Activated CD4-positive, alpha-beta memory T cell treated with anti-CD3 and anti-CD28 coated beads, Interleukin-2, amount 10 ng/mL, durations not matched to agents 7 days and 5 days (primary cell): ENCODE measurements at regions not wholly inside any gene's neighbourhood (a gene's known extent, or its start where the extent isn't known, plus 50 kb on each side); places are given as distances from the start of the nearest gene placed in this dataset.

Experiments used
- CTCF ChIA-PET: fragments of 350-600 bp; sonication (Branson Sonifier 250); formaldehyde crosslinking; loops from one replicate; lab custom pipeline; 2021; ENCODE audit warnings: antibody characterized with exemption, inconsistent platforms; lab: Charles Lee
- POLR2A ChIA-PET: fragments of 350-600 bp; sonication (Branson Sonifier 250); formaldehyde crosslinking; loops from one replicate; lab custom pipeline; 2021; ENCODE audit warnings: antibody characterized with exemption; lab: Charles Lee
- DNase-seq: peaks from one replicate; pipeline ENCODE4 v3.0.0-alpha.2; 2020
- H3K27ac Mint-ChIP-seq: one replicate; pipeline ENCODE4 v1.8.0; 2021; ENCODE audit warnings: mild to moderate bottlenecking, mixed read lengths
- H3K27me3 Mint-ChIP-seq: one replicate; pipeline ENCODE4 v1.8.0; 2021; ENCODE audit warnings: mixed read lengths
- H3K36me3 Mint-ChIP-seq: one replicate; pipeline ENCODE4 v1.8.0; 2021; ENCODE audit warnings: low read depth, mixed read lengths
- H3K4me1 Mint-ChIP-seq: one replicate; pipeline ENCODE4 v1.8.0; 2021; ENCODE audit warnings: mixed read lengths
- H3K4me3 Mint-ChIP-seq: one replicate; pipeline ENCODE4 v1.8.0; 2021; ENCODE audit warnings: mild to moderate bottlenecking, mixed read lengths
- H3K9me3 Mint-ChIP-seq: one replicate; pipeline ENCODE4 v1.8.0; 2021; ENCODE audit warnings: mixed read lengths

GRCh38 chr7:157061979-157062378 is 51.5 kb upstream of the MNX1 start:
- CTCF ChIA-PET = no interaction called here
- no peaks in the 10 kb centered on the region for H3K36me3 Mint-ChIP-seq

GRCh38 chr7:157065046-157065445 is 54.6 kb upstream of the MNX1 start:
- CTCF ChIA-PET = no interaction called here
- peaks cover 18% of the 10 kb centered on the region for H3K9me3 Mint-ChIP-seq
- H3K36me3 Mint-ChIP-seq = no peaks in the 10 kb centered on the region
- H3K4me3 Mint-ChIP-seq = no peak overlapping the region
- peaks cover 26% of the 10 kb centered on the region for H3K27me3 Mint-ChIP-seq
- H3K27ac Mint-ChIP-seq = no peak overlapping the region
- POLR2A ChIA-PET = interaction anchor here (0.5 kb wide), 1 partner anchor 26 kb away, joined by 3 read pairs; no protein-coding TSS in a partner anchor
- DNase-seq = no peak
- no peaks in the 10 kb centered on the region for H3K4me1 Mint-ChIP-seq

More at GRCh38 chr7:157061979-157062378, 51.5 kb upstream of the MNX1 start:
- peaks cover 11% of the 10 kb centered on the region for H3K27me3 Mint-ChIP-seq
- H3K27ac Mint-ChIP-seq = no peak overlapping the region
- peaks cover 18% of the 10 kb centered on the region for H3K9me3 Mint-ChIP-seq
- H3K4me3 Mint-ChIP-seq = no peak overlapping the region
- DNase-seq = no peak
- POLR2A ChIA-PET = no interaction called here
- no peaks in the 10 kb centered on the region for H3K4me1 Mint-ChIP-seq

GRCh38 chr7:157072361-157072760 is 61.9 kb upstream of the MNX1 start:
- Mint-ChIP-seq H3K36me3 (no peaks in the 10 kb centered on the region), H3K4me3 (no peak overlapping the region), H3K27me3 (peaks cover 26% of the 10 kb centered on the region), H3K4me1 (no peaks in the 10 kb centered on the region), H3K27ac (no peak overlapping the region), H3K9me3 (no peaks in the 10 kb centered on the region)
- no peak for DNase-seq
- CTCF ChIA-PET = no interaction called here
- POLR2A ChIA-PET = no interaction called here

- Mint-ChIP-seq H3K36me3 (no peaks in the 10 kb centered on the region), H3K4me1 (no peaks in the 10 kb centered on the region), H3K27me3 (peaks cover 28% of the 10 kb centered on the region), H3K4me3 (no peak overlapping the region), H3K9me3 (no peaks in the 10 kb centered on the region), H3K27ac (no peak overlapping the region)
- POLR2A ChIA-PET = no interaction called here
- CTCF ChIA-PET = no interaction called here
- no peak for DNase-seq
Observed at GRCh38 chr7:157073335-157073734, 62.9 kb upstream of the MNX1 start.

GRCh38 chr7:157073949-157074624 is 63.6 kb upstream of the MNX1 start:
- no peak for DNase-seq
- no peak overlapping the region for H3K4me3 Mint-ChIP-seq
- POLR2A ChIA-PET = no interaction called here
- no peaks in the 10 kb centered on the region for H3K36me3 Mint-ChIP-seq
- peaks cover 30% of the 10 kb centered on the region for H3K27me3 Mint-ChIP-seq
- no peaks in the 10 kb centered on the region for H3K9me3 Mint-ChIP-seq
- H3K27ac Mint-ChIP-seq = no peak overlapping the region
- H3K4me1 Mint-ChIP-seq = no peaks in the 10 kb centered on the region
- CTCF ChIA-PET = no interaction called here

- no peak for DNase-seq
- Mint-ChIP-seq H3K27ac (no peak overlapping the region), H3K4me1 (no peaks in the 10 kb centered on the region), H3K27me3 (peaks cover 35% of the 10 kb centered on the region), H3K9me3 (no peaks in the 10 kb centered on the region), H3K36me3 (no peaks in the 10 kb centered on the region), H3K4me3 (no peak overlapping the region)
- ChIA-PET CTCF (no interaction called here), POLR2A (no interaction called here)
Observed at GRCh38 chr7:157076466-157076865, 62.3 kb upstream of the UBE3C start.

- no peak for DNase-seq
- no peak overlapping the region for H3K27ac Mint-ChIP-seq
- H3K27me3 Mint-ChIP-seq = peaks cover 31% of the 10 kb centered on the region
- no peaks in the 10 kb centered on the region for H3K36me3 Mint-ChIP-seq
- CTCF ChIA-PET = no interaction called here
- no peaks in the 10 kb centered on the region for H3K9me3 Mint-ChIP-seq
- POLR2A ChIA-PET = no interaction called here
- H3K4me3 Mint-ChIP-seq = no peak overlapping the region
- no peaks in the 10 kb centered on the region for H3K4me1 Mint-ChIP-seq
Observed at GRCh38 chr7:157077021-157077420, 61.7 kb upstream of the UBE3C start.

- Mint-ChIP-seq H3K27me3 (peaks cover 32% of the 10 kb centered on the region), H3K4me1 (no peaks in the 10 kb centered on the region), H3K9me3 (peaks cover 3% of the 10 kb centered on the region), H3K4me3 (no peak overlapping the region), H3K27ac (no peak overlapping the region), H3K36me3 (no peaks in the 10 kb centered on the region)
- CTCF ChIA-PET = no interaction called here
- POLR2A ChIA-PET = no interaction called here
- no peak for DNase-seq
Observed at GRCh38 chr7:157077986-157078644, 60.6 kb upstream of the UBE3C start.

GRCh38 chr7:157079116-157079515 is 59.6 kb upstream of the UBE3C start:
- H3K27me3 Mint-ChIP-seq = peaks cover 28% of the 10 kb centered on the region
- no peaks in the 10 kb centered on the region for H3K36me3 Mint-ChIP-seq
- H3K9me3 Mint-ChIP-seq = peaks cover 6% of the 10 kb centered on the region
- POLR2A ChIA-PET = no interaction called here
- CTCF ChIA-PET = no interaction called here
- DNase-seq = no peak
- no peak overlapping the region for H3K27ac Mint-ChIP-seq
- H3K4me3 Mint-ChIP-seq = no peak overlapping the region
- no peaks in the 10 kb centered on the region for H3K4me1 Mint-ChIP-seq

GRCh38 chr7:157080111-157080730 is 58.5 kb upstream of the UBE3C start:
- Mint-ChIP-seq H3K36me3 (no peaks in the 10 kb centered on the region), H3K4me3 (no peak overlapping the region)
- POLR2A ChIA-PET = no interaction called here

GRCh38 chr7:157086508-157087187 is 52.1 kb upstream of the UBE3C start:
- no peak overlapping the region for H3K4me3 Mint-ChIP-seq
- ChIA-PET CTCF (no interaction called here), POLR2A (no interaction called here)
- no peaks in the 10 kb centered on the region for H3K4me1 Mint-ChIP-seq
- DNase-seq = no peak
- no peaks in the 10 kb centered on the region for H3K36me3 Mint-ChIP-seq
- H3K27ac Mint-ChIP-seq = no peak overlapping the region
- peaks cover 9% of the 10 kb centered on the region for H3K9me3 Mint-ChIP-seq
- H3K27me3 Mint-ChIP-seq = peaks cover 7% of the 10 kb centered on the region

More at GRCh38 chr7:157080111-157080730, 58.5 kb upstream of the UBE3C start:
- H3K27me3 Mint-ChIP-seq = peaks cover 28% of the 10 kb centered on the region
- CTCF ChIA-PET = no interaction called here
- H3K4me1 Mint-ChIP-seq = no peaks in the 10 kb centered on the region
- DNase-seq = no peak
- peaks cover 7% of the 10 kb centered on the region for H3K9me3 Mint-ChIP-seq
- no peak overlapping the region for H3K27ac Mint-ChIP-seq

- CTCF ChIA-PET = no interaction called here
Observed at GRCh38 chr7:157087646-157088045, 51.1 kb upstream of the UBE3C start.

GRCh38 chr7:157088136-157088535 is 50.6 kb upstream of the UBE3C start:
- H3K9me3 Mint-ChIP-seq = peaks cover 6% of the 10 kb centered on the region
- DNase-seq = no peak
- CTCF ChIA-PET = no interaction called here
- H3K27me3 Mint-ChIP-seq = peaks cover 2% of the 10 kb centered on the region
- POLR2A ChIA-PET = no interaction called here
- no peaks in the 10 kb centered on the region for H3K4me1 Mint-ChIP-seq
- H3K36me3 Mint-ChIP-seq = no peaks in the 10 kb centered on the region
- H3K4me3 Mint-ChIP-seq = no peak overlapping the region
- no peak overlapping the region for H3K27ac Mint-ChIP-seq

More at GRCh38 chr7:157087646-157088045, 51.1 kb upstream of the UBE3C start:
- Mint-ChIP-seq H3K4me1 (no peaks in the 10 kb centered on the region), H3K36me3 (no peaks in the 10 kb centered on the region), H3K27me3 (peaks cover 7% of the 10 kb centered on the region), H3K9me3 (peaks cover 9% of the 10 kb centered on the region), H3K27ac (no peak overlapping the region), H3K4me3 (no peak overlapping the region)
- POLR2A ChIA-PET = no interaction called here
- no peak for DNase-seq
